Panc1 (cell line): ENCODE measurements at regions not wholly inside any gene's neighbourhood (a gene's known extent, or its start where the extent isn't known, plus 50 kb on each side); places are given as distances from the start of the nearest gene placed in this dataset.

ENCODE experiments used
- ATAC-seq: fragments of 200-7000 bp; cut with Tn5 transposase; 2 replicates; pipeline ENCODE4 v1.9.1; 2020; ENCODE audit warnings: mild to moderate bottlenecking, moderate library complexity
- BruUV-seq: library from RNA; stranded (reverse); fragments of 400-500 nt; replicated peaks from 2 replicates; lab custom pipeline; 2021; lab: Mats Ljungman, UMichigan
- CTCF ChIA-PET: fragments of 300-600 bp; sonication (Branson Sonifier 250); formaldehyde crosslinking; loops from one replicate; lab custom pipeline; 2022; ENCODE audit warnings: antibody characterized with exemption; lab: Charles Lee
- POLR2A ChIA-PET: fragments of 300-600 bp; sonication (Branson Sonifier 250); formaldehyde crosslinking; loops from one replicate; lab custom pipeline; 2022; ENCODE audit warnings: antibody characterized with exemption; lab: Charles Lee
- DNase-seq: peaks from one replicate; pipeline ENCODE4 v3.0.0-alpha.2; 2010; ENCODE audit warnings: low read depth, low spot score
- H3K27ac ChIP-seq: 2 replicates; pipeline ENCODE4 v1.5.1; 2011; ENCODE audit warnings: mild to moderate bottlenecking, low read length, inconsistent platforms
- H3K27me3 ChIP-seq: fragments of 200-500 bp; sonication (Bioruptor generic); 2 replicates; pipeline ENCODE4 v1.6.0; 2014; ENCODE audit warnings: low read length, inconsistent platforms; ENCODE audit not compliant: control insufficient read depth, insufficient read depth
- H3K36me3 ChIP-seq: fragments of 200-500 bp; sonication (Bioruptor generic); 2 replicates; pipeline ENCODE4 v1.5.1; 2014; ENCODE audit warnings: inconsistent platforms, mild to moderate bottlenecking, low read length, moderate library complexity; ENCODE audit not compliant: control insufficient read depth, insufficient read depth
- H3K4me1 ChIP-seq: 2 replicates; pipeline ENCODE4 v1.5.1; 2011; ENCODE audit warnings: inconsistent platforms, mild to moderate bottlenecking, low read length, moderate library complexity; ENCODE audit not compliant: control insufficient read depth, insufficient read depth
- H3K4me3 ChIP-seq, 2 experiments: 2 replicates each; pipeline ENCODE4 v1.5.1; 2011 to 2012; ENCODE audit warnings: low read depth in 2 of 2, low read length in 2 of 2, mild to moderate bottlenecking in 2 of 2, inconsistent platforms in 1 of 2, moderate library complexity in 1 of 2
- H3K9me3 ChIP-seq: fragments of 200-500 bp; sonication (Bioruptor generic); 2 replicates; pipeline ENCODE4 v1.5.1; 2014; ENCODE audit warnings: low read depth, mild to moderate bottlenecking, inconsistent platforms, low read length, moderate library complexity; ENCODE audit not compliant: control insufficient read depth, insufficient read depth
- CTCF ChIP-seq: fragments of 450-650 bp; IDR thresholded peaks from 2 replicates; pipeline ENCODE4 v1.5.1; 2017; ENCODE audit warnings: mild to moderate bottlenecking
- POLR2AphosphoS5 ChIP-seq: IDR thresholded peaks from 2 replicates; pipeline ENCODE4 v1.6.1; 2012; ENCODE audit warnings: mild to moderate bottlenecking, low read depth, low read length, moderate library complexity
- SIN3A ChIP-seq: IDR thresholded peaks from 2 replicates; pipeline ENCODE4 v1.6.1; 2012; ENCODE audit warnings: low read depth, mild to moderate bottlenecking, low read length, moderate library complexity, borderline replicate concordance; ENCODE audit not compliant: insufficient read depth
- TCF7L2 ChIP-seq: IDR thresholded peaks from 2 replicates; pipeline ENCODE4 v1.6.1; 2011; ENCODE audit warnings: mild to moderate bottlenecking, low read depth, low read length, inconsistent platforms
- in situ Hi-C: cut with HindIII; loops from 2 replicates; pipeline ENCODE4 v1.10.0; 2016; ENCODE audit warnings: low sequenced_read_pairs, low pct_unique_long_range_greater_than_20kb
- intact Hi-C: fragments of 100-400 bp; cut with micrococcal nuclease; formaldehyde crosslinking; loops from one replicate; pipeline ENCODE4 v1.10.0; 2022; ENCODE audit not compliant: unreplicated experiment
- TF ChIP-seq, protein P1 (sequence below), 2 experiments: IDR thresholded peaks; 2 replicates each; pipeline ENCODE4 v1.6.1; 2011 to 2012; ENCODE audit warnings: low read depth in 2 of 2, control low read depth in 1 of 2, low read length in 1 of 2, mild to moderate bottlenecking in 1 of 2, moderate library complexity in 1 of 2; ENCODE audit not compliant: insufficient read depth in 1 of 2

- DNase-seq = no peak
- H3K4me3 ChIP-seq = no peak overlapping the region
- no peaks in the 10 kb centered on the region for H3K4me1 ChIP-seq
- POLR2A ChIA-PET = no interaction called here
- TF ChIP-seq SIN3A (no peak), CTCF (no peak), TCF7L2 (no peak), POLR2AphosphoS5 (no peak)
- TF ChIP-seq, protein P1, sequence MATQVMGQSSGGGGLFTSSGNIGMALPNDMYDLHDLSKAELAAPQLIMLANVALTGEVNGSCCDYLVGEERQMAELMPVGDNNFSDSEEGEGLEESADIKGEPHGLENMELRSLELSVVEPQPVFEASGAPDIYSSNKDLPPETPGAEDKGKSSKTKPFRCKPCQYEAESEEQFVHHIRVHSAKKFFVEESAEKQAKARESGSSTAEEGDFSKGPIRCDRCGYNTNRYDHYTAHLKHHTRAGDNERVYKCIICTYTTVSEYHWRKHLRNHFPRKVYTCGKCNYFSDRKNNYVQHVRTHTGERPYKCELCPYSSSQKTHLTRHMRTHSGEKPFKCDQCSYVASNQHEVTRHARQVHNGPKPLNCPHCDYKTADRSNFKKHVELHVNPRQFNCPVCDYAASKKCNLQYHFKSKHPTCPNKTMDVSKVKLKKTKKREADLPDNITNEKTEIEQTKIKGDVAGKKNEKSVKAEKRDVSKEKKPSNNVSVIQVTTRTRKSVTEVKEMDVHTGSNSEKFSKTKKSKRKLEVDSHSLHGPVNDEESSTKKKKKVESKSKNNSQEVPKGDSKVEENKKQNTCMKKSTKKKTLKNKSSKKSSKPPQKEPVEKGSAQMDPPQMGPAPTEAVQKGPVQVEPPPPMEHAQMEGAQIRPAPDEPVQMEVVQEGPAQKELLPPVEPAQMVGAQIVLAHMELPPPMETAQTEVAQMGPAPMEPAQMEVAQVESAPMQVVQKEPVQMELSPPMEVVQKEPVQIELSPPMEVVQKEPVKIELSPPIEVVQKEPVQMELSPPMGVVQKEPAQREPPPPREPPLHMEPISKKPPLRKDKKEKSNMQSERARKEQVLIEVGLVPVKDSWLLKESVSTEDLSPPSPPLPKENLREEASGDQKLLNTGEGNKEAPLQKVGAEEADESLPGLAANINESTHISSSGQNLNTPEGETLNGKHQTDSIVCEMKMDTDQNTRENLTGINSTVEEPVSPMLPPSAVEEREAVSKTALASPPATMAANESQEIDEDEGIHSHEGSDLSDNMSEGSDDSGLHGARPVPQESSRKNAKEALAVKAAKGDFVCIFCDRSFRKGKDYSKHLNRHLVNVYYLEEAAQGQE (IDR thresholded peaks at IDR 0.05; ENCODE audit: insufficient read depth in 1 of 2, low read depth in 2 of 2, low read length in 1 of 2) = no peak
- ATAC-seq = no peak
- no peak overlapping the region for H3K27ac ChIP-seq
- CTCF ChIA-PET = no interaction called here
- no peaks in the 10 kb centered on the region for H3K9me3 ChIP-seq
- no TSS peak for BruUV-seq
- intact Hi-C loops (no loop called here), in situ Hi-C loops (no loop called here)
- H3K27me3 ChIP-seq = peaks cover 9% of the 10 kb centered on the region
- H3K36me3 ChIP-seq = no peaks in the 10 kb centered on the region
Measured at GRCh38 chr20:48467622-48468021, 360.2 kb downstream of the PREX1 start.

DNA sequence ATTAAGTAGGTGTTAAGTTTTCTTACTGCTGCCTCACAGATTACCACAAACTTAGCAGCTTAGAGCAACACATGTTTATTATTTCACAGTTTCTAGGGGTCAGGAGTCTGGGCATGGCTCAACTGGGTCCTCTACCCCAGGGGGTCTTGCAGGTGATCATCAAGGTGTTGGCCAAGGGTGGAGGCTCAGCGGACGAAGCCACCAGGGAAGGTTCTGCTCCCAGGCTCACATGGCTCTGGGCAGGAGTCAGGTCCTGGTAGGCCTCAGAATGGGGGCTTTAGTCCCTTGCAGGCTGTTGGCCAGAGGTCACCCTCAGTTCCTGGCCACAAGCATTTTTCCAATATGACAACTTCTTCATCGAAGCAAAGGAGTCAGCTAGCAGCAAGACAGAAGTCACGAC is 362.5 kb downstream of the PREX1 start:
- BruUV-seq = no TSS peak
- Histone ChIP-seq H3K9me3 (no peaks in the 10 kb centered on the region), H3K27me3 (peaks cover 4% of the 10 kb centered on the region; the same call in 1 of the 2 replicates), H3K27ac (no peak overlapping the region), H3K4me1 (no peaks in the 10 kb centered on the region), H3K4me3 (no peak overlapping the region), H3K36me3 (no peaks in the 10 kb centered on the region)
- ATAC-seq (no peak), DNase-seq (no peak)
- ChIA-PET POLR2A (no interaction called here), CTCF (no interaction called here)
- in situ Hi-C loops = no loop called here
- no peak for TF ChIP-seq TCF7L2
- TF ChIP-seq, protein P1 (IDR thresholded peaks at IDR 0.05; ENCODE audit: insufficient read depth in 1 of 2, low read depth in 2 of 2, low read length in 1 of 2) = no peak
- no peak for TF ChIP-seq SIN3A
- no peak for TF ChIP-seq CTCF
- TF ChIP-seq POLR2AphosphoS5 = no peak
- intact Hi-C loops = no loop called here
